T-helper 1 cell (primary cell): ENCODE measurements at regions not wholly inside any gene's neighbourhood (a gene's known extent, or its start where the extent isn't known, plus 50 kb on each side); places are given as distances from the start of the nearest gene placed in this dataset.
"Not testable (repeated sequence)": the region's sequence is repeated elsewhere in the genome, so short reads cannot be mapped to it uniquely, and the experiment has no call there.

Experiments
- DNase-seq, 5 donors: peaks; one replicate each; pipeline ENCODE4 v3.0.0-alpha.2; 2012 to 2020

GRCh38 chr4:26048378-26048882, 134.4 kb downstream of the SMIM20 start:
- no peak for DNase-seq

- DNase-seq = no peak
Observed at GRCh38 chr4:26048950-26049349, 134.9 kb downstream of the SMIM20 start.

DNA sequence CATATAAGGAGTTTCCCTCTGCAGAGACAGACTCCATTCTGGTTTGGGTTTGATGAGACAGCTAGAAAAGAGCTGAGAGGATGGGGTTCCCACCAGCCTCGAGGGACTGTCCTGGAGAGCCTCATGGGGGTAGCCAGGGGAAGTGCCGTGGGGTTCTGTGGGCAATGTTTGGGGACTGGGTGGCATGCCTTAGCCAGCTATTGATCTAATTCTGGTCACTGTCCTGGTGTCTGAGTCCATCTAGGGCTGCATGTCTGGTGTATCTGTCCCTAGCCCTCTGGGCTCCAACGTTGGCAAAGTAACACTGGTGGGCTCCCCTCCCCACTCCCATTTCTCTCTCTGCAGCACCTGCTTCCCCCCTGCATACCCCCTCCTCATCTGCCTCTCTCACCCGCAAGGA, 135.4 kb downstream of the SMIM20 start:
- DNase-seq = no peak

- no peak for DNase-seq
Observed at GRCh38 chr4:26050212-26050643, 136.2 kb downstream of the SMIM20 start.

- no peak for DNase-seq
Observed at GRCh38 chr4:26050671-26051070, 136.7 kb downstream of the SMIM20 start.

GRCh38 chr4:26051240-26051639, 137.2 kb downstream of the SMIM20 start:
- no peak for DNase-seq

GRCh38 chr4:26052663-26053541, 138.9 kb downstream of the SMIM20 start:
- DNase-seq = no peak

DNA sequence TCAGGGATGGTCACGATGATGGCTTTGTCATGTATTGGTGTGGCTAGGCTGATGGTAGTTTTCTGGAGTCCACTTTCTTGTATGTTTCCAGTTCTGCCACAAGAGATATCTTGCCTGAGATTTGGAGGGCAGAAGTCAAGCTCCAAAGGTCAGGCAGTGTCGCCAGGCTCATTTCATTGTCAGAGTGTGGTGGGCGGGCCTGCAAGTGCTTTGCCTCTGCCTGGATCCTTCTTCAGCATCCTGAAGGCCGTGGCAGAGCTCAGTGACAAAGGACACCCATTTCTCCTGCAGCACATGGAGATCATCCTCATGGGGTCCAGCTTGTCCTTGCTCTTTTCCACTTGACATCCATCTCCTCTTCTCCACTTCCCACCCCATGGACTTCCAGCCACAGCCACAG, 139.7 kb downstream of the SMIM20 start:
- DNase-seq = no peak

GRCh38 chr4:26055855-26056254, 141.8 kb downstream of the SMIM20 start:
- DNase-seq = no peak

DNA sequence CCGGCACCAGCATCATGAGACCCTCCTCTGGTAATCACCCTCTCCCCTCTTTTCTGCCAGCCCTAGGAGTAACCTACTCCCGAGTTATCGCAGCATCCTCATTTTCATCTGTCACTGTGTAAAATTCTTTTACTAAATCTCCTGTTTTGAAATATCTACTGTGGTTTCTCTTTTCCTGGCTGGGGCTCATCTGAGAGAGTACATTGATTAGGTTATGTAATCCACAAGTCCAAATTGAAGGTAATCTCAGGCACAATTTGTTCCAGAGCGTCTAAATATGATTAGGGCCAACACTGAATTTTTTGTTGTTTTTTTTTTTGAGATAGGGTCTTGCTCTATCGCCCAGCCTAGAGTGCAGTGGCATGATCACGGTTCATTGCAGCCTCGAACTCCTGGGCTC, 142.4 kb downstream of the SMIM20 start:
- DNase-seq = no peak

DNA sequence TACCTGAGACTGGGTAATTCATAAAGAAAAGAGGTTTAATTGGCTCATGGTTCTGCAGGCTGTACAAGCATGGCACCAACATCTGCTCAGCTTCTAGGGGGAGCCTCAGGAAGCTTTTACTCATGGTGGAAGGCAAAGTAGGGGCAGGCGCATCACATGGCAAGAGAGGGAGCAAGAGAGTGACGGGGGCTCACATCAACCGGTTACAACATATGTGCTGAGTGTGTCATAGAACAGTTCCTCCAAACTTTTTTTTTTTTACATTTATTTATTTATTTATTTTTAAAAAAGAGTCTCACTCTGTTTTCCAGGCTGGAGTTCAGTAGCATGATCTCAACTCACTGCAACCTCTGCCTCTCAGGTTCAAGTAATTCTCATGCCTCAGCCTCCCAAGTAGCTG, 143.8 kb downstream of the SMIM20 start:
- not testable (repeated sequence) for DNase-seq

DNA sequence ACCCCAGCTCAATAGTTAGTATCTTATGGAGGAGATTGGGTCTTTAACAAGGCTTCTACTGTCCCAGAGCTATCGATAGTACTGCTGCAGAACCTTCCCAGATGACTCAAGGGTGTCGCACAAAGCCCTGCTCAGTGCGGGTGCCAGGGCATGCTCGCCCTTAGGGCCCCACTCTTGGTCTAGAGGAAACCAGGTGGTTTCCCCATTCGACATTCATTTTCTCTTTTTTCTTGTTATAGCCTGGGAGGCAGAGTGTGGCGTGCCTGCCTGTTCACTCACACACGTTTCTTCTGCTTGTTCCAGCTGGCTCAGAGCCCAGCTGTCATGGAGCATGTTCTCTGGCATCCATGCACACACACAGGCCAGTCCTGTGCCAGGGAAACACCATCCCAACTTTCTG, 144.5 kb downstream of the SMIM20 start:
- peak in 1 of 5 donors; percentile 48 for DNase-seq

GRCh38 chr4:26059391-26060154, 145.6 kb downstream of the SMIM20 start:
- no peak for DNase-seq

DNA sequence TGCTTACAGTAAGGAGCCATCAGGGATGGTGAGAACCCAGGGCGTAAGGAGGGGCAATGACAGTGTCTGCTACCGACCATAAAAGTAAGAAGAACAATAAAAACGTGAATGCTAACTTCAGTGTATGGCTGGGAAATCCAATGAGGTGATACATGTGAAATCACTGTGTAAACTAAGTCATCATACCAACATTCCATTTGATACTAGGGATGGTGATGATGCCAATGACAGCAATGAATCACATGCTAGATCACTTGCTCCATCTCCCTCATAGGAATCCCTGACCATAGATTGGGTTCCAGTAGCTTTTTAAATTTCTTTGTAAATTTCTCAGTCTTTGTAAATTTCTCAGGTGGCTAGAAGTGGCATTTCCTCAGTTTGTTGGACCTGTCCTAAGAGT, 146.3 kb downstream of the SMIM20 start:
- DNase-seq = no peak

GRCh38 chr4:26061248-26061986, 147.4 kb downstream of the SMIM20 start:
- peak in 2 of 5 donors; percentile 10 to 59 for DNase-seq

- DNase-seq = no peak
Observed at GRCh38 chr4:26062215-26062614, 148.2 kb downstream of the SMIM20 start.

DNA sequence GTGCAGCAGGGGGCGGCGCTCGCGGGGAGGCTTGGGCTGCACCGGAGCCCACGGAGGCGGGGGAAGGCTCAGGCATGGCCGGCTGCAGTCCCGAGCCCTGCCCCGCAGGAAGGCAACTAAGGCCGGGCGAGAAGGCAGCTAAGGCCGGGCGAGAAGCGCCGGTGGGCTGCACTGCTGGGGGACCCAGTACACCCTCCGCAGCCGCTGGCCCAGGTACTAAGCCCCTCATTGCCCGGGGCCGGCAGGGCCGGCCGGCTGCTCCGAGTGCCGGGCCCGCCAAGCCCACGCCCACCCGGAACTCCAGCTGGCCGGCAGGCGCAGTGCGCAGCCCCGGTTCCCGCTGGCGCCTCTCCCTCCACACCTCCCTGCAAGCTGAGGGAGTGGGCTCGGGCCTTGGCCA, 150.0 kb downstream of the SMIM20 start:
- not testable (repeated sequence) for DNase-seq

DNA sequence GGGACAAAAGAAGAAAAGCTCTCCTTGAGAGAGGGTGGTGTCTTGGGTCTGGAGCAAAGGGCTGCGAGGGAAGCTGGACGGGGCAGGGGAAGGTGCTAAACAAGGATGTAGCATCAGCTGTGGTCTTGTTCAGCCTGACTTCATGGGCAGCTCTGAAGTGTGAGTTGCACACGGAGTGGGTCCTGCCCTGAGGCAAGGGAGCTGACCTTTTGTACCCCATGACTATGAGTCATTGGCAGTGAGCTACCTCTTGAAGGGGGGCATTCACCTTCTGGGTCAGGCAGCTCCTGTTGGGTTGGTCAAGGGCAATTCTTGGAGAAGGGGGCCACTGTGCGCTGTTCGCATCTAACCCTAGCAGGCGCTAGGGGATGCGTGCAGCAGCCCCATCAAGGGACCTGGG, 151.8 kb downstream of the SMIM20 start:
- DNase-seq = no peak

DNA sequence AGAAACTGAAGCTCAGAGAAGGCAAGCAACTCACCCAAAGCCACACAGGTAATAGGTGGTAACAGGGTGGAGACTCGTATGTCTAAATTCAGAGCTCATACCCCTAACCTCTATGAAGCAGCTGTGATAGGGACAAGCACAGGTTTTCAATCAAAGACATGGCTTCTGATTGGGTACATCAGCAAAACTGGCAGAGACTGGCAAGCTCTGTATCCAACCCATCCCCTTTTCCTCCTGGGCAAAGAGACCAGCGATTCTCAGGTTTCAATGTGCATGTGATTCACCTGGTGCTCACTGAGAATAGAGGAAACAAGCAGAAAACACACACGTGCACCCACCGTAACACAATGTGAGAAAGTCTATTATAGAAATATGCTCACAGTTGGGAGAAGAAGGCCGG, 153.0 kb downstream of the SMIM20 start:
- no peak for DNase-seq

DNA sequence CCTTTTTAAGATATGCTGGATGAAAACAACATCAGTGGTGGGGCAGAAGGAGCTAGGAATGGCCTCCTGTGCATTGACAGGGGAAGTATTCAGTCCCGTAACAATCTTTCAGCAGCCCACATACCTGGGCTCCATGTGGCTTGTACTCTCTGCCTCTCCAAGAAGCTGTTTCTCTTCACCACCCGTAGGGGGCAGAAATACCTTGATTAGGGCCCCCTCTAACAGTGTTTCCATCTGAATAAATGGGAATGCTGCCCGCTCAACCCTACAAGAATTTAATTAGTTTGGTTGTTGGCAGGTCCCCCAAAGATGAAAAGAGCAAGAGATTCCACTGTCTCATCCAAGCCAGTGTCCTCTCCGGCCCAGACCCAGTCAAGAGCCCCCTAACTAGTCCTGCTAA, 155.2 kb downstream of the SMIM20 start:
- no peak for DNase-seq

DNA sequence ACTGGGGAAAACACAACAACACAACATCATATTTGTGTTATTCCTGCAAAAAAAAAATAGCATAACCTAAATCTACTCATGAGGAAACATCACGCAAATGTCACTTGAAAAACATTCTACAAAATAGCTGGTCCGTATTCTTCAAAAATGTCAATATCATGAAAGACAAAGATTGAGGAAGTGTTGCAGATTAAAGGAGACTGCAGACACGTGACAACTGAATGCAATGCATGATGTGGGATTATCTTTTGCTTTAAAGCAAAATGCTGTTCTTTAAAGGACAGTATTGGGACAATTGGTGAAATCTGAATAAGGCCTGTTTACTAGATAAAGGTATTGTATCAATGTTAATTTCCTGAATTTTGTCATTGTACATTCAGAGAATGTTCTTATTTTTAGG, 157.7 kb downstream of the SMIM20 start:
- DNase-seq = no peak

GRCh38 chr4:26073886-26074560, 160.0 kb downstream of the SMIM20 start:
- DNase-seq = no peak
